ENCODE measurements at regions not wholly inside any gene's neighbourhood (a gene's known extent, or its start where the extent isn't known, plus 50 kb on each side); places are given as distances from the start of the nearest gene placed in this dataset.
A peak's percentile ranks its signal among the peaks of the same experiment; 100 is the strongest.

DNA sequence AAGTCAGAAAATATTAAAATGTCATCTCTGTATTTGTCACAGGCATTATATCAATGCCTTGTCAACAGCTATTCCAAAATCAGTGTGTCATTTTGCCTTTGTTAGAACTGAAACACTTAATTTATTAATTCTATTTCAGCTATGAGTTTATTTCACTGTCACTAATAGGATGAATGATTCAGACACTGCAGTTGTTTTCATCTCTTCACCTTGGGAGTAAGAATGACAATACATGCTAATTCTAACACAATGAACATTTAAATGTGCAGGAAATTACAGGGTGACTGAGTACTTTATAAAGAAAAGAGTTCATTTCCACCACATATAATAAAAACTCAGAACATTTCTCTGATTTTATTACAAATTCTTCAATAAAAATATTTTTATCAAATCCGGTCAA is 109.7 kb downstream of the P2RY1 start:
- Histone ChIP-seq H3K36me3 (ENCODE audit: control insufficient read depth in 2 of 2, extremely low read depth in 1 of 2, insufficient read depth in 2 of 2, low read length in 2 of 2) (no peaks in the 10 kb centered on the region), H3K27me3 (ENCODE audit: control insufficient read depth, extremely low read depth, insufficient read depth, low read length) (no peaks in the 10 kb centered on the region), H3K4me2 (ENCODE audit: control insufficient read depth, extremely low read depth, insufficient read depth, low read depth, low read length) (no peak overlapping the region), H3K4me1 (ENCODE audit: control insufficient read depth, extremely low read depth, insufficient read depth, low read length) (peaks cover 31% of the 10 kb centered on the region), H3K9me3 (ENCODE audit: control insufficient read depth, low read depth, low read length) (no peaks in the 10 kb centered on the region), H3K9ac (ENCODE audit: control insufficient read depth, extremely low read depth, insufficient read depth, low read length) (no peak overlapping the region), H2AFZ (ENCODE audit: control insufficient read depth, low read length) (no peak overlapping the region), H3K9me1 (ENCODE audit: control insufficient read depth, extremely low read depth, insufficient read depth, low read length) (no peaks in the 10 kb centered on the region), H3K79me2 (ENCODE audit: control insufficient read depth, insufficient read depth, low read length) (no peaks in the 10 kb centered on the region), H4K20me1 (ENCODE audit: control insufficient read depth, extremely low read depth, insufficient read depth, low read length) (no peaks in the 10 kb centered on the region), H3K4me3 (ENCODE audit: control insufficient read depth in 2 of 3, extremely low read depth in 1 of 3, insufficient read depth in 2 of 3, low read depth in 1 of 3, low read length in 3 of 3) (no peak overlapping the region), H3K27ac (ENCODE audit: control insufficient read depth, insufficient read depth, low read length) (no peak overlapping the region)
- no peak for TF ChIP-seq EZH2 (IDR thresholded peaks at IDR 0.05; ENCODE audit: low read length)
- TF ChIP-seq, protein P1, sequence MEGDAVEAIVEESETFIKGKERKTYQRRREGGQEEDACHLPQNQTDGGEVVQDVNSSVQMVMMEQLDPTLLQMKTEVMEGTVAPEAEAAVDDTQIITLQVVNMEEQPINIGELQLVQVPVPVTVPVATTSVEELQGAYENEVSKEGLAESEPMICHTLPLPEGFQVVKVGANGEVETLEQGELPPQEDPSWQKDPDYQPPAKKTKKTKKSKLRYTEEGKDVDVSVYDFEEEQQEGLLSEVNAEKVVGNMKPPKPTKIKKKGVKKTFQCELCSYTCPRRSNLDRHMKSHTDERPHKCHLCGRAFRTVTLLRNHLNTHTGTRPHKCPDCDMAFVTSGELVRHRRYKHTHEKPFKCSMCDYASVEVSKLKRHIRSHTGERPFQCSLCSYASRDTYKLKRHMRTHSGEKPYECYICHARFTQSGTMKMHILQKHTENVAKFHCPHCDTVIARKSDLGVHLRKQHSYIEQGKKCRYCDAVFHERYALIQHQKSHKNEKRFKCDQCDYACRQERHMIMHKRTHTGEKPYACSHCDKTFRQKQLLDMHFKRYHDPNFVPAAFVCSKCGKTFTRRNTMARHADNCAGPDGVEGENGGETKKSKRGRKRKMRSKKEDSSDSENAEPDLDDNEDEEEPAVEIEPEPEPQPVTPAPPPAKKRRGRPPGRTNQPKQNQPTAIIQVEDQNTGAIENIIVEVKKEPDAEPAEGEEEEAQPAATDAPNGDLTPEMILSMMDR (optimal IDR thresholded peaks at IDR 0.05 in 1 of 3, IDR thresholded peaks at IDR 0.05 in 1 of 3, conservative IDR thresholded peaks at IDR 0.05 in 1 of 3; ENCODE audit: extremely low read depth in 1 of 3, insufficient read depth in 2 of 3, low read length in 3 of 3): no peak
- dilution Hi-C loops (cut with MboI; ENCODE audit: extremely low pct_ligation_motif_present, low sequenced_read_pairs): no loop called here
- FAIRE-seq (no peak), DNase-seq (ENCODE audit: low read depth, low spot score) (no peak)

DNA sequence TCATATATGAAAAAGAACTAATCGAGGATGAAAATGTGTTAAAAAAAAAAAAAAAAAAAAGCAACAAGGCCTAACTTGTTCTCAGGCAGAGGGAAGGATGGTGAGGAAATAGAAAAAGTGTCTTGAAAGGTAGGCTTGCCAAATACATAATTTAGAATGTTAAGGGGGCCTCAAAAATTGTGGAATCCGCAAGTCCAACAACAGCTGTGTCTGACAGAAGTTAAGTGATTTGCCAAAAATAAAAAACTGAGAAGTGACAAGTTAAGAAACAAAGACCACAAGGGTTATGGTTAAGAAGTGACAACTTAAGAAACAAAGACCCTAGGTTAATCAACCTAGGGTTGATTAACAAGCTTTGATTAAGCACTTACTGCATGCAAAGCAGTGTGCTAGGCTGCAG is 110.6 kb downstream of the P2RY1 start:
- Histone ChIP-seq H3K27me3 (ENCODE audit: control insufficient read depth, extremely low read depth, insufficient read depth, low read length) (no peaks in the 10 kb centered on the region), H3K27ac (ENCODE audit: control insufficient read depth, insufficient read depth, low read length) (no peak overlapping the region), H3K4me1 (ENCODE audit: control insufficient read depth, extremely low read depth, insufficient read depth, low read length) (peaks cover 31% of the 10 kb centered on the region), H3K9ac (ENCODE audit: control insufficient read depth, extremely low read depth, insufficient read depth, low read length) (no peak overlapping the region), H4K20me1 (ENCODE audit: control insufficient read depth, extremely low read depth, insufficient read depth, low read length) (no peaks in the 10 kb centered on the region), H2AFZ (ENCODE audit: control insufficient read depth, low read length) (peak overlapping the region; percentile 14), H3K9me1 (ENCODE audit: control insufficient read depth, extremely low read depth, insufficient read depth, low read length) (no peaks in the 10 kb centered on the region), H3K9me3 (ENCODE audit: control insufficient read depth, low read depth, low read length) (no peaks in the 10 kb centered on the region), H3K4me3 (ENCODE audit: control insufficient read depth in 2 of 3, extremely low read depth in 1 of 3, insufficient read depth in 2 of 3, low read depth in 1 of 3, low read length in 3 of 3) (no peak overlapping the region), H3K79me2 (ENCODE audit: control insufficient read depth, insufficient read depth, low read length) (no peaks in the 10 kb centered on the region), H3K36me3 (ENCODE audit: control insufficient read depth in 2 of 2, extremely low read depth in 1 of 2, insufficient read depth in 2 of 2, low read length in 2 of 2) (no peaks in the 10 kb centered on the region), H3K4me2 (ENCODE audit: control insufficient read depth, extremely low read depth, insufficient read depth, low read depth, low read length) (no peak overlapping the region)
- dilution Hi-C loops (cut with MboI; ENCODE audit: extremely low pct_ligation_motif_present, low sequenced_read_pairs): no loop called here
- FAIRE-seq: no peak
- TF ChIP-seq, protein P1 (optimal IDR thresholded peaks at IDR 0.05 in 1 of 3, IDR thresholded peaks at IDR 0.05 in 1 of 3, conservative IDR thresholded peaks at IDR 0.05 in 1 of 3; ENCODE audit: extremely low read depth in 1 of 3, insufficient read depth in 2 of 3, low read length in 3 of 3): no peak
- TF ChIP-seq EZH2 (IDR thresholded peaks at IDR 0.05; ENCODE audit: low read length): no peak
- no peak for DNase-seq (ENCODE audit: low read depth, low spot score)
